Hematopoietic multipotent progenitor cell treated with erythropoietin and hydrocortisone succinate and interleukin-3 and kit ligand, for 6 days (in vitro differentiated cells): ENCODE measurements at regions not wholly inside any gene's neighbourhood (a gene's known extent, or its start where the extent isn't known, plus 50 kb on each side); places are given as distances from the start of the nearest gene placed in this dataset.
"Not testable (repeated sequence)": the region's sequence is repeated elsewhere in the genome, so short reads cannot be mapped to it uniquely, and the experiment has no call there.

ENCODE experiments used
- DNase-seq: peaks from one replicate; pipeline ENCODE4 v3.0.0-alpha.2; 2015

GRCh38 chr3:22713936-22714335 is 489.2 kb upstream of the UBE2E2 start:
- DNase-seq = peak; percentile 59

GRCh38 chr3:22714749-22715148 is 488.4 kb upstream of the UBE2E2 start:
- no peak for DNase-seq

GRCh38 chr3:22720596-22720995 is 482.5 kb upstream of the UBE2E2 start:
- DNase-seq = no peak

- DNase-seq = no peak
These were observed 478.7 kb upstream of the UBE2E2 start for GRCh38 chr3:22724420-22724819.

- DNase-seq = no peak
These were observed 474.7 kb upstream of the UBE2E2 start for GRCh38 chr3:22728406-22728805.

- DNase-seq = no peak
These were observed 473.9 kb upstream of the UBE2E2 start for GRCh38 chr3:22729212-22729611.

GRCh38 chr3:22729981-22730380 is 473.1 kb upstream of the UBE2E2 start:
- DNase-seq = peak; percentile 45

- DNase-seq = no peak
These were observed 472.4 kb upstream of the UBE2E2 start for GRCh38 chr3:22730701-22731100.

GRCh38 chr3:22731901-22732300 is 471.2 kb upstream of the UBE2E2 start:
- DNase-seq = no peak

GRCh38 chr3:22732641-22733040 is 470.5 kb upstream of the UBE2E2 start:
- no peak for DNase-seq

- DNase-seq = peak; percentile 41
These were observed 468.9 kb upstream of the UBE2E2 start for GRCh38 chr3:22734207-22734606.

- DNase-seq = peak; percentile 58
These were observed 468.4 kb upstream of the UBE2E2 start for GRCh38 chr3:22734756-22735155.

- DNase-seq = no peak
These were observed 467.8 kb upstream of the UBE2E2 start for GRCh38 chr3:22735373-22735772.

- DNase-seq = not testable (repeated sequence)
These were observed 459.7 kb upstream of the UBE2E2 start for GRCh38 chr3:22743386-22743785.

- DNase-seq = no peak
These were observed 457.8 kb upstream of the UBE2E2 start for GRCh38 chr3:22745321-22745720.

GRCh38 chr3:22746221-22746620 is 456.9 kb upstream of the UBE2E2 start:
- no peak for DNase-seq

GRCh38 chr3:22748453-22749045 is 454.6 kb upstream of the UBE2E2 start:
- DNase-seq = no peak

- no peak for DNase-seq
These were observed 443.4 kb upstream of the UBE2E2 start for GRCh38 chr3:22759636-22760310.

- no peak for DNase-seq
These were observed 437.4 kb upstream of the UBE2E2 start for GRCh38 chr3:22765679-22766078.

- no peak for DNase-seq
These were observed 425.3 kb upstream of the UBE2E2 start for GRCh38 chr3:22777834-22778233.

GRCh38 chr3:22779737-22780136 is 423.4 kb upstream of the UBE2E2 start:
- DNase-seq = no peak

GRCh38 chr3:22792533-22792932 is 410.6 kb upstream of the UBE2E2 start:
- no peak for DNase-seq

- DNase-seq = peak; percentile 2
These were observed 407.2 kb upstream of the UBE2E2 start for GRCh38 chr3:22795917-22796316.

- no peak for DNase-seq
These were observed 404.7 kb upstream of the UBE2E2 start for GRCh38 chr3:22798461-22798860.

- no peak for DNase-seq
These were observed 383.9 kb upstream of the UBE2E2 start for GRCh38 chr3:22819209-22819608.
